ENCODE measurements at regions not wholly inside any gene's neighbourhood (a gene's known extent, or its start where the extent isn't known, plus 50 kb on each side); places are given as distances from the start of the nearest gene placed in this dataset.

GRCh38 chr14:56501909-56502530 lies 77.6 kb upstream of the TMEM260 start:
- no peak for TF ChIP-seq TAF1 (IDR thresholded peaks at IDR 0.05; ENCODE audit: borderline replicate concordance, low read depth, low read length)
- TF ChIP-seq CTCF (IDR thresholded peaks at IDR 0.05): no peak
- no peak for TF ChIP-seq POLR2AphosphoS5 (IDR thresholded peaks at IDR 0.05; ENCODE audit: low read depth, low read length)
- TF ChIP-seq ZBTB33 (IDR thresholded peaks at IDR 0.05; ENCODE audit: borderline replicate concordance, low read depth): no peak
- no peak for TF ChIP-seq SMC3 (IDR thresholded peaks at IDR 0.05; ENCODE audit: low read depth, low read length)
- no peak for TF ChIP-seq SIN3A (IDR thresholded peaks at IDR 0.05; ENCODE audit: borderline replicate concordance, low read depth, low read length)
- no peak for TF ChIP-seq TCF12 (IDR thresholded peaks at IDR 0.05)
- no peak for TF ChIP-seq NFIC (IDR thresholded peaks at IDR 0.05; ENCODE audit: borderline replicate concordance)
- TF ChIP-seq EZH2phosphoT487 (IDR thresholded peaks at IDR 0.05; ENCODE audit: borderline replicate concordance, low read depth): no peak

All from SK-N-SH (cell line).